ENCODE measurements at regions not wholly inside any gene's neighbourhood (a gene's known extent, or its start where the extent isn't known, plus 50 kb on each side); places are given as distances from the start of the nearest gene placed in this dataset.

- TF ChIP-seq CTCF (IDR thresholded peaks at IDR 0.05; ENCODE audit: insufficient read depth, low read depth, low read length, missing control alignments), result no peak
- no peak overlapping the region for H3K4me3 ChIP-seq (ENCODE audit: low read length)
- no peak for DNase-seq (ENCODE audit: low read depth)
These were observed 51.0 kb upstream of the KLF13 start for GRCh38 chr15:31275331-31276262.

GRCh38 chr15:31276596-31277298, 49.9 kb upstream of the KLF13 start:
- no peak for DNase-seq (ENCODE audit: low read depth)
- H3K4me3 ChIP-seq (ENCODE audit: low read length), result no peak overlapping the region
- no peak for TF ChIP-seq CTCF (IDR thresholded peaks at IDR 0.05; ENCODE audit: insufficient read depth, low read depth, low read length, missing control alignments)

All from epithelial cell of esophagus (primary cell).